Motor neuron (in vitro differentiated cells): ENCODE measurements at regions not wholly inside any gene's neighbourhood (a gene's known extent, or its start where the extent isn't known, plus 50 kb on each side); places are given as distances from the start of the nearest gene placed in this dataset.
"Not testable (repeated sequence)": the region's sequence is repeated elsewhere in the genome, so short reads cannot be mapped to it uniquely, and the experiment has no call there.

Source experiments
- ATAC-seq, 8 experiments: fragments of 200-7000 bp; cut with Tn5 transposase; replicated peaks in 6 of 8; 2 replicates each; pipeline ENCODE4 v1.8.0; 2021; ENCODE audit warnings: mild to moderate bottlenecking in 8 of 8, moderate library complexity in 8 of 8
- H3K27ac ChIP-seq, 2 donors: fragments of 250-450 bp; sonication (Bioruptor Pico); 2 replicates each; pipeline ENCODE4 v1.9.0; 2021; ENCODE audit warnings: antibody characterized with exemption in 2 of 2, mild to moderate bottlenecking in 2 of 2, moderate library complexity in 1 of 2
- H3K4me1 ChIP-seq, 2 donors: fragments of 250-450 bp; sonication (Bioruptor Pico); replicated peaks in 1 of 2; 2 replicates each; pipeline ENCODE4 v1.6.1; 2021; ENCODE audit warnings: antibody characterized with exemption in 2 of 2, mild to moderate bottlenecking in 2 of 2, moderate library complexity in 1 of 2
- H3K4me3 ChIP-seq, 5 donors: fragments of 250-450 bp; sonication (Bioruptor Pico); 2 replicates each; pipeline ENCODE4 v1.9.0; 2021; ENCODE audit warnings: antibody characterized with exemption in 5 of 5, mild to moderate bottlenecking in 5 of 5, moderate library complexity in 4 of 5
- WGBS, 10 experiments: fragments of 450-650 bp; shearing (Covaris generic); methylation state at CpG; one replicate each; pipeline ENCODE4 v1.0.0; 2022; 5-methylcytosine and 5-hydroxymethylcytosine counted together
- in situ Hi-C, 9 experiments: fragments of 400-800 bp; cut with MboI; loops; one replicate each; pipeline ENCODE4 v1.15.0; 2021; ENCODE audit warnings: low sequenced_read_pairs in 9 of 9, low pct_unique_long_range_greater_than_20kb in 2 of 9; ENCODE audit not compliant: unreplicated experiment in 9 of 9

- in situ Hi-C loops, result no loop called here
- Histone ChIP-seq H3K4me3 (no peak overlapping the region), H3K4me1 (peaks cover 0 to 3% of the 10 kb centered on the region in 2 donors), H3K27ac (no peak overlapping the region)
- WGBS, 10 experiments, result 6 to 90% methylated on average over 2 of the region's 2 CpGs; no CpG with 5 or more reads in 8 of the 10 experiments
- ATAC-seq, result no peak
Observed at GRCh38 chr3:34132069-34132692, 333.8 kb downstream of the PDCD6IP start.

DNA sequence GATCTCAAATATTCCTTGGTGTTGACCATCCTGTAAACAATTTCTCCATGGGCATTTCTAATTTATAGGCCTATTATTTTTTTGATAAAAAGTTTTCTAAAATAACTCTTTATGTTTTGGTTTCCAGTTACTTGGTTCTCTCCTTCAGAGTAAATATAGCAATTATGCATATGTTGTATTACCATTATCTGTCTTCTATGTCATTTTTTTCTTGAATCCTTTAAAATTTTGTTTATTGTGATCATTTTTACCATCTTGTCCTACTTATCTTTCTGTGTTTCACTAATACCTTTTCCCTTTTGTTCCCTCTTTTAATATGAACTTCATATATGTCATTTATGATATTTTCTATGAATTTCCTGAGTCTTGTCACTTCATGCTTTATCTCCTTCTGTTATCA, 341.1 kb downstream of the PDCD6IP start:
- no peak overlapping the region for H3K4me3 ChIP-seq
- no peak overlapping the region for H3K27ac ChIP-seq
- no peak for ATAC-seq
- in situ Hi-C loops, result no loop called here
- H3K4me1 ChIP-seq, result no peaks in the 10 kb centered on the region

DNA sequence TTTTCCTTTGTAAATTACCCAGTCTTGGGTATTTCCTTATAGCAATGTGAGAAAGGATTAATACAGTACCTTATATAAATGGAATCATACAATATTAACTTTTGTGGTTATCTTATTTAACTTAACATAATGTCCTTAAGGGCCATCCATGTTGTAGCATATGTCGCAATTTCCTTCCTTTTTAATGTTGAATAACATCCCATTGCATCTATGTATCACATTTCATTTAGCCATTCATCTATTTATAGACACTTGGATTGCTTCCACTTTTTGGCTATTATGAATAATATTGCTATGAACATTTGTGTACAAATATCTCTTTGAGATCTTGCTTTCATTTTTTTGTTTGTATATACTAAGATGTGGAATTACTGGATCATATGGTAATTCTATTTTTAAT, 342.2 kb downstream of the PDCD6IP start:
- Histone ChIP-seq H3K27ac (no peak overlapping the region), H3K4me1 (no peaks in the 10 kb centered on the region), H3K4me3 (no peak overlapping the region)
- ATAC-seq, result no peak
- 0 to 100% (median 75%) methylated on average over 1 of the region's 1 CpG; no CpG with 5 or more reads in 2 of the 10 experiments for WGBS, 10 experiments
- in situ Hi-C loops, result no loop called here

DNA sequence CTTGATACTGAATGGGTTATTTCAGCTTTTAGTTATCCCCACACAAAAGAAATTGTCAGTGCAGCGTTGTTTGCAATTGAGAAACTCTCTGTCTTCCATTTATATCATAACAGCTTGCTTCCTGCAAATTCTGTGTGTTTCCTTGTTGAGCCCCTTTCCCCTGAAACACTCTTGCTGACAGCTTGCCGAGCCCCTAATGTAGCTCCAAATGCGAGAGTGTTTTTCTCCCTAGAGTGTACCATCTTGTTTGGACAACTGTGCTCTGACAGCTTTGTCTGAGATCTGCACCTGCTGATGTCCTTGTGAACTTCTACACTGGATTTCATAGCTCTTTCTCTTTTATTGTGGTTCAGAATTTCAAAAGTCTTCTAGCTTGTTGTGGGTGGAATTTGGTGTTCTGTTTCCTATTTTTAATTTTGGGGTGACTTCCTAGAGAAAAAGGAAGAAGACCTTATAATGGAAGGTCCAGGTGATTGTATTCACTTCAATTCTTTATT, 343.5 kb downstream of the PDCD6IP start:
- ATAC-seq, result no peak
- Histone ChIP-seq H3K4me3 (no peak overlapping the region), H3K4me1 (no peaks in the 10 kb centered on the region), H3K27ac (no peak overlapping the region)
- in situ Hi-C loops, result no loop called here
- 18 to 93% (median 71%) methylated on average over 1 to 3 of the region's 3 CpGs; no CpG with 5 or more reads in 1 of the 10 experiments for whole genome bisulfite sequencing, 10 experiments

- ATAC-seq, result peak in 2 of 8 experiments; percentile 32 to 36
- WGBS, 10 experiments, result 0 to 31% (median 8%) methylated on average over 1 to 3 of the region's 3 CpGs; no CpG with 5 or more reads in 1 of the 10 experiments
Observed at GRCh38 chr3:34145796-34146195, 347.4 kb downstream of the PDCD6IP start.

DNA sequence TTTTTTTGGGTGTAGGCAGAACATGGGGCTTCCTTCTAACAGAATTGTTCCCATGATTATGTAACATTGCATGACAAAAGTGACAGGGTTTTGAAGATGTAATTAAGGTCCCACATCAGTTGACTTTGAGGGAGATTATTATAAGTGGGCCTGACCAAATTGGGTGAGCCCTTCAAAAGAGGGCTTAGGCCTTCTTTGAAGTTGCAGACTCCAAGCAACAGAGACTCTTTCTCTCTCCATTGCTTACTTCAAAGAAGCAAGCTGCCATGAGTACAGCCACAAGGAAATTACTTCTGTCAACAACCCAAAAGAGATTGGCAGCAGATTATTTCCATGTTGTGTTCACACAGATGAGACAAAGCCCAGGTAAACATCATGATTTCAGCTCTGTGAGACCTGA, 348.2 kb downstream of the PDCD6IP start:
- in situ Hi-C loops, result no loop called here
- no peak overlapping the region for H3K4me3 ChIP-seq
- no peak overlapping the region for H3K27ac ChIP-seq
- H3K4me1 ChIP-seq, result no peaks in the 10 kb centered on the region
- ATAC-seq, result no peak

More at GRCh38 chr3:34145796-34146195, 347.4 kb downstream of the PDCD6IP start:
- H3K4me3 ChIP-seq, result no peak overlapping the region
- in situ Hi-C loops, result no loop called here
- no peaks in the 10 kb centered on the region for H3K4me1 ChIP-seq
- no peak overlapping the region for H3K27ac ChIP-seq

- no peak overlapping the region for H3K27ac ChIP-seq
- in situ Hi-C loops, result no loop called here
- no peak overlapping the region for H3K4me3 ChIP-seq
- H3K4me1 ChIP-seq, result no peaks in the 10 kb centered on the region
- WGBS, 10 experiments, result 0 to 100% (median 52%) methylated on average over 1 to 3 of the region's 3 CpGs; no CpG with 5 or more reads in 1 of the 10 experiments
- peak in 2 of 8 experiments; percentile 60 to 91 for ATAC-seq
Observed at GRCh38 chr3:34150992-34151391, 352.6 kb downstream of the PDCD6IP start.

DNA sequence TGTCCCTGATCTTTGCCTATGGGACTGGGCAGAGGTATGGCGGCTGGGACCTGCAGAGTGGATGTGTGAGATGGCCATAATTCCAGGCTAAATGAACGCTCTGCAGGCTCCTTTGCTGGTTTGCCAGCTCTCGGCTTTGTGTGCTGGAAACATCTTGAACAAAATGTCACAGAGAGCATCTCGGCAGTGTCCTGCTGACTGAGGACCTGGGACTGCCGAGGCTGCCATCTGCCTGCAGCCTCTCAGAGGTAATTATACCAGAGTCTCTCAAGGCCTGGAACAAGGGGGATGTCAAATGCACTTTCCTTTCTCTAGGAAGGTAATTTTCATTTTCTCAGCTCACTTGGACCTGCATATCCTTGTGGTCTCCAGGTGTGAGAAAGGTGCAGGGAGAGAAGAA, 354.2 kb downstream of the PDCD6IP start:
- in situ Hi-C loops, result no loop called here
- H3K4me1 ChIP-seq, result no peaks in the 10 kb centered on the region
- no peak overlapping the region for H3K4me3 ChIP-seq
- WGBS, 10 experiments, result 18 to 100% (median 78%) methylated on average over 1 to 4 of the region's 5 CpGs; no CpG with 5 or more reads in 4 of the 10 experiments
- no peak overlapping the region for H3K27ac ChIP-seq
- no peak for ATAC-seq

GRCh38 chr3:34155108-34155507, 356.7 kb downstream of the PDCD6IP start:
- in situ Hi-C loops, result no loop called here
- Histone ChIP-seq H3K27ac (no peak overlapping the region), H3K4me1 (no peaks in the 10 kb centered on the region), H3K4me3 (no peak overlapping the region)
- ATAC-seq, result no peak
- WGBS, 10 experiments, result no CpG with 5 or more reads among the region's 1 CpG

DNA sequence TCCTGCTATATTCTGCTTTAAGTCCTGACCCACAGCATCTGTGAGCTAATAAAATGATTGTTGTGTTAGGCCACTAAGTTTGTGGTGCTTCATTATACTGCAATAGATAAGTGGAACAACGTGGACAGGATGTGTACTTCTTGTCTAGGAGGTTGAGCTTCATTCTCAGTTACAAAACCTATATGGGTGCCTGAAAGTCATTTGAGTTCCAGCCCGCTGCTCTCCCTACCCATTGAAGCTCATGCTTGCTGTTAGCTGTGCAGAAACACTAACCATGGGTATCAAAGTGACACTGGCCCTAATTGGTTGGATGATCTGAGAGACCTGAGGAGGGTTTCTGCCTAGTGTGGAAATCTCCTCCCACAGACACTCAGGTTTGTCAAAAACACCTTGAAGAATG, 357.2 kb downstream of the PDCD6IP start:
- in situ Hi-C loops, result no loop called here
- WGBS, 10 experiments, result 0 to 100% (median 75%) methylated on average over 1 to 2 of the region's 2 CpGs; no CpG with 5 or more reads in 3 of the 10 experiments
- ATAC-seq, result no peak
- Histone ChIP-seq H3K4me3 (no peak overlapping the region), H3K27ac (no peak overlapping the region), H3K4me1 (no peaks in the 10 kb centered on the region)

- no peak overlapping the region for H3K27ac ChIP-seq
- in situ Hi-C loops, result no loop called here
Observed at GRCh38 chr3:34157491-34157890, 359.1 kb downstream of the PDCD6IP start.

GRCh38 chr3:34159613-34160420, 361.4 kb downstream of the PDCD6IP start:
- Histone ChIP-seq H3K4me1 (no peaks in the 10 kb centered on the region), H3K4me3 (no peak overlapping the region), H3K27ac (no peak overlapping the region)
- ATAC-seq, result no peak
- 0 to 91% (median 47%) methylated on average over 1 to 4 of the region's 4 CpGs for WGBS, 10 experiments
- in situ Hi-C loops, result no loop called here

More at GRCh38 chr3:34157491-34157890, 359.1 kb downstream of the PDCD6IP start:
- H3K4me1 ChIP-seq, result no peaks in the 10 kb centered on the region
- no peak overlapping the region for H3K4me3 ChIP-seq
- no peak for ATAC-seq

DNA sequence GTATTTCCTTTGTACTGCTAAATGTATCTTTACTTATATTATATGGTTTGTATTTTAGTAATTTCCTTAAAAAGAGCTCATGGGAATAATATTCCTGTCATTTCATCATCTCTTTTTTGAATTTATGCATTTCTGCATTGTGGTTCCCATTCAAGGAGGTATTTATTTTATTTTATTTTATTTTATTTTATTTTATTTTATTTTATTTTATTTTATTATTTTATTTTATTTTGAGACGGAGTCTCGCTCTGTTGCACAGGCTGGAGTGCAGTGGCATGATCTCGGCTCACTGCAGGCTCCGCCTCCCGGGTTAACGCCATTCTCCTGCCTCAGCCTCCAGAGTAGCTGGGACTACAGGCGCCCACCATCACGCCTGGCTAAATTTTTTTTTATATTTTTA, 371.2 kb downstream of the PDCD6IP start:
- ATAC-seq, H3K27ac ChIP-seq, in situ Hi-C loops, H3K4me3 ChIP-seq, H3K4me1 ChIP-seq: not testable (repeated sequence)
- 7 to 98% (median 89%) methylated on average over 2 to 8 of the region's 8 CpGs for WGBS, 10 experiments

DNA sequence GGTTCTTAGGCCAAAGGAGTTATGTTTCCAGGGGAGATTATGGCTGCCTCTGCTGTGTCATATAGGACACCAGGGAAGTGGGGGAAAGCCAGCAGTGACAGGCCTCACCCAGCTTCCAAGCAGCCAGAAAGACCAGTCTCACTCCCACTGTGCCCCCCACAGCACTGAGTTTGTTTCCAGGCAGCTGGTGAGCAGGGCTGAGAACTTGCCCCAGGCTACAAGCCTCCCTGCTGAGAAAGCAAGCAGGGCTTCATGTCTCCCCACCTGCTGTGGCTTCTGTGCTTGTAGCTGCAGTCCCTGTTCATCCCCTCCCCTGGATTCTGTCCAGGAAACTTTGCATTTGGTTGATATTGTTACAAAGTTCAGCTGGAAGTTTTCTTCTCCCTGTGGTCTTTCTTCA, 376.3 kb downstream of the PDCD6IP start:
- Histone ChIP-seq H3K4me3 (no peak overlapping the region), H3K4me1 (no peaks in the 10 kb centered on the region), H3K27ac (no peak overlapping the region)
- ATAC-seq, result peak in 3 of 8 experiments; percentile 41 to 65 (median 60)
- in situ Hi-C loops, result no loop called here
